SK-N-MC (cell line): ENCODE measurements at regions not wholly inside any gene's neighbourhood (a gene's known extent, or its start where the extent isn't known, plus 50 kb on each side); places are given as distances from the start of the nearest gene placed in this dataset.
"Not testable (repeated sequence)": the region's sequence is repeated elsewhere in the genome, so short reads cannot be mapped to it uniquely, and the experiment has no call there.

ENCODE experiments used
- DNase-seq: peaks from one replicate; pipeline ENCODE4 v3.0.0-alpha.2; 2011; ENCODE audit warnings: low read depth, low spot score
- H3K27ac ChIP-seq: fragments of 200-600 bp; sonication (generic); 2 replicates; pipeline ENCODE4 v1.5.1; 2016; ENCODE audit warnings: mixed run types
- H3K36me3 ChIP-seq: fragments of 200-600 bp; sonication (generic); 2 replicates; pipeline ENCODE4 v1.6.1; 2017; ENCODE audit warnings: antibody characterized with exemption, low read length, mixed read lengths; ENCODE audit not compliant: insufficient read depth
- H3K4me3 ChIP-seq: fragments of 200-600 bp; sonication (generic); 2 replicates; pipeline ENCODE4 v1.5.1; 2016
- H3K9ac ChIP-seq: fragments of 200-600 bp; sonication (generic); 2 replicates; pipeline ENCODE4 v1.8.0; 2017; ENCODE audit warnings: mixed run types, mixed read lengths; ENCODE audit not compliant: insufficient read length
- H3K9me3 ChIP-seq: fragments of 200-600 bp; sonication (generic); 2 replicates; pipeline ENCODE4 v1.6.1; 2017; ENCODE audit warnings: low read depth, mild to moderate bottlenecking, antibody characterized with exemption, low read length, moderate library complexity, mixed read lengths
- EZH2 ChIP-seq: fragments of 200-600 bp; sonication (generic); IDR thresholded peaks from one replicate; pipeline ENCODE4 v1.6.1; 2017; ENCODE audit warnings: antibody characterized with exemption
- FOXP2 ChIP-seq: optimal IDR thresholded peaks from 2 replicates; pipeline ENCODE3; 2011; ENCODE audit warnings: mild to moderate bottlenecking, moderate library complexity; ENCODE audit not compliant: insufficient read depth; ENCODE audit errors: extremely low read length, control extremely low read depth
- POLR2AphosphoS5 ChIP-seq: IDR thresholded peaks from 2 replicates; pipeline ENCODE4 v1.6.1; 2012; ENCODE audit warnings: mild to moderate bottlenecking, low read depth, low read length, borderline replicate concordance

DNA sequence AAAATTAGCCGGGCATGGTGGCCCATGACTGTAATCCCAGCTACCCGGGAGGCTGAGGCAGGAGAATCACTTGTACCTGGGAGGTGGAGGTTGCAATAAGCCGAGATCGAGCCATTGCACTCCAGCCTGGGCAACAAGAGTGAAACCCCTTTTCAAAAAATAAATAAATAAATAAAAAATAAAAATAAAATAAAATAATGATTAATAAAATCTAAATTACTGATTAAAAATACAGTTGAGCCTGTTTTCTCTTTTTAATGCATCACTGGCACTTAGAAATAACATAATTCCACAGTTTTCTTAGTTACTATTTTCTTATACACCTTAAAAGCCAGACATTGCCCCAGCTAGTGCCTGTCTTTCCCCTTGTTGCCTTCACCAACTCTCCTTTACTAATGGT lies 922.8 kb upstream of the GJE1 start:
- TF ChIP-seq EZH2, result no peak
- no peak for TF ChIP-seq POLR2AphosphoS5
- no peak for TF ChIP-seq FOXP2
- Histone ChIP-seq H3K36me3 (no peaks in the 10 kb centered on the region), H3K4me3 (no peak overlapping the region), H3K9me3 (no peaks in the 10 kb centered on the region), H3K27ac (no peak overlapping the region), H3K9ac (no peak overlapping the region)
- no peak for DNase-seq

DNA sequence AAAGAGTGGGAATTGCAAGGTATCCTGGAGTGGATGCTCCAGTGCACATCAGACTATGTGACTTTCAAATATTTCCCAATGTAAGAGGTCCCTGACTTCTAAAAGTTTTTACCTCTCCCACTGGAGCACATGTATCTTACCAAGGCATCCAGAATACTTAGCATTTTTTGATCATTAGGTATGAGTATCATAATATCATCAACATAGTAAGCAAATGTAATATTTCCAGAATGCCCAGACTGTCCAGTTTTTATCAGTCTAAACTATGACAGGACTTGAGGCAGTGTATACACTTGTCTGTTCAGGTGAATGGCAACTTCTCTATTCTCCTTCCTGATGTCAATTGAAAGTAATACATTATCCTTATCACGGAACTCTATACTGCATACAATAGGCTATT lies 924.6 kb upstream of the GJE1 start:
- Histone ChIP-seq H3K9ac (no peak overlapping the region), H3K36me3 (no peaks in the 10 kb centered on the region), H3K27ac (no peak overlapping the region), H3K4me3 (no peak overlapping the region), H3K9me3 (no peaks in the 10 kb centered on the region)
- DNase-seq, result no peak
- TF ChIP-seq POLR2AphosphoS5 (no peak), EZH2 (no peak), FOXP2 (no peak)

DNA sequence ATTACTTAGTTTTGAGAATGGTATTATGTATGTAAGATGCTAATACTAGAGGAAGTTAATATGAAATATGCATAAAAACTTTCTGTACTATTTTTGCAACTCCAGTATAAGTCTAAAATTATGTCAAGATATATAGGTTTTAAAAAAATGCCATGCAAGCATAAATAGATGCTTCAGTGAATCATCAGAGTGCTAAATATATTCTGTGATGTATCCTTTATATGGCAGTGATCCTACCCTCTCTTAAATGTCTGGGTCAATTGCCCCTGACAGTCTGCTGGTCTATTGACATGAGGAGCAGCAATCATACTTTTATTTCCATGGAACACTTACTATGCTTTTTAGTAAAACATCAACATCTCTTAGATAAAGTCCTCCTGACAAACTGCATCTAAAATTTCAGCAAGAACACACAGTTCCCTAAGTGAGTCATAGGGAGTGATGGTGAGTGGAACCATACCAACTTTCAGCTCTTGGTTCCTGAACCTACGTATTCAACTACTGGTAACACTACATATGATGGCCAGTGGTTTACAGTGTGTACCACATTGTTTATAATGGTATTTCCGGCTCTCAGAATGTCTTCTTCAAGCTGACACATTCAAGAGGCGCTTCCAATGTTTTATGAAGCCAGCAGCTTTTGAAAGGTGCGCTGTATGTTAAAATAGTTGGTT lies 928.7 kb upstream of the GJE1 start:
- Histone ChIP-seq H3K36me3 (no peaks in the 10 kb centered on the region), H3K9me3 (no peaks in the 10 kb centered on the region), H3K9ac (no peak overlapping the region), H3K27ac (no peak overlapping the region), H3K4me3 (no peak overlapping the region)
- TF ChIP-seq EZH2, result no peak
- no peak for TF ChIP-seq FOXP2
- TF ChIP-seq POLR2AphosphoS5, result no peak
- DNase-seq, result no peak

DNA sequence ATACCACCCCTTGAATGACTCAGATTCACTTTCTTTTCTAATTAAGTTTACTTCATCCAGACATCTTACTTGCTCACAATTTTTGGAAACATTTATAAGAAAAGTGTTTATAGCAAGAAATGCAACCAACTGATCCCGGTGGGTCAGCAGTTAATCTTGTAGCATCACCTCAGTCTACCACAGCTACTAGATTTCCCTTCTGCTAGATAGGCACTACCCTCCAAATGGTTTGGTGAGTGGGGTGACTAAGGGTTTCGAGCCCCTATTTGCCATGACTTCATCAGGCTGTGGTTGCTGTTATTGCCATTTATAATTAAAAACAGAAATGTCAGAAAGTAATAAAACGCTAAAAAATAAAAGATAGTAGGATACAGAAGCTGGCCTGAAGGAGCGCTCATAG lies 930.1 kb upstream of the GJE1 start:
- no peak for DNase-seq
- Histone ChIP-seq H3K27ac (no peak overlapping the region), H3K4me3 (no peak overlapping the region), H3K9ac (no peak overlapping the region), H3K36me3 (no peaks in the 10 kb centered on the region), H3K9me3 (no peaks in the 10 kb centered on the region)
- TF ChIP-seq FOXP2 (no peak), POLR2AphosphoS5 (no peak), EZH2 (no peak)

DNA sequence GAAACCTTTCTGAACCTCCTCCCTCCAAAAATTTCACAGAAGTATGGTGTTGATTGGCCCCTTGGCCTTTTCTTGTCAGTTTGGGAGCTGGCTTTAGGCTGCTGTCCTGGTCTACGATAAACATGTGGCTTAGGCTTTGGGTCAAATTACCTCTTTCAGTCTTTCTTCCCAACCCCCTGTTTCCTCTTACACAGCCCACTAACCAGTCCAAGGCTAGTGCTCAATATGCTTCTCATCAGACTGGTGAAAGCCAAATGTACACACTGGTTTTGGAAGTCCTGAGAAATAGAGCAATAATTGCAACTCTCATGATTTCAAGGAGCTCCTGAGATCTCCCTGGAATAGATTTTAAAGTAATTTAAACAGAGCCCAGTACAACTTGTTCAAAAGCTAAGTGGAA lies 933.7 kb upstream of the GJE1 start:
- no peak for DNase-seq
- Histone ChIP-seq H3K27ac (no peak overlapping the region), H3K4me3 (no peak overlapping the region), H3K9me3 (no peaks in the 10 kb centered on the region), H3K36me3 (no peaks in the 10 kb centered on the region), H3K9ac (no peak overlapping the region)
- TF ChIP-seq FOXP2, result no peak
- no peak for TF ChIP-seq EZH2
- TF ChIP-seq POLR2AphosphoS5, result no peak

DNA sequence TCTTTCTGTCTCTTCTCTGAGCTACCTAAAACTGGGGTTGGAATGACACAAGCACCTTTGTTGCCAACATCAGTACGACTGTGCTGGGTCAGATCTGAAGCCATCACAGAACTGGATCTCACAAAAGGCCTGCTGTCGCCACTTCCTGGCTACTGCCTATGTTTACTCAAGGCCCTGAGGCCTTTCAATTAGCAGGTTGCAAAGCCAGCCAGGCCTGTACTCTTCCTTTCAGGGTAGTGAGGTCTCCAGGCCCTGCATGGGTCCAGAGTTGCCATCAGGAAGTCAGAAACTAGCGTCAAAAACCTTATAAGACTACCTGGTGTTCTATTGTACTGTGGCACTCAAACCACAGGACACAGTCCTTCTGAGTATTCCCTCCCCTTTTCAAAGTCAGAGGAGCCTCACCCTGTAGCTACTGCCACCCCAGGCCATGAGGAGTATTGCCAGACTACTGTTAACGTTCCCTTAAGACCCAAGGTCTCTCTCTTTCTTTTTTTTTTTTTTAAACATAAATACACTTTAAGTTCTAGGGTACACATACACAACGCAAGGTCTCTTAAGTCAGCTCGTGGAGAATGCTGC lies 937.4 kb upstream of the GJE1 start:
- no peak overlapping the region for H3K4me3 ChIP-seq
- peaks cover 3% of the 10 kb centered on the region; the same call in 1 of the 2 replicates for H3K9me3 ChIP-seq
- no peaks in the 10 kb centered on the region for H3K36me3 ChIP-seq
- H3K9ac ChIP-seq, result no peak overlapping the region
- no peak for DNase-seq
- no peak overlapping the region for H3K27ac ChIP-seq
- TF ChIP-seq POLR2AphosphoS5 (no peak), EZH2 (no peak), FOXP2 (no peak)

DNA sequence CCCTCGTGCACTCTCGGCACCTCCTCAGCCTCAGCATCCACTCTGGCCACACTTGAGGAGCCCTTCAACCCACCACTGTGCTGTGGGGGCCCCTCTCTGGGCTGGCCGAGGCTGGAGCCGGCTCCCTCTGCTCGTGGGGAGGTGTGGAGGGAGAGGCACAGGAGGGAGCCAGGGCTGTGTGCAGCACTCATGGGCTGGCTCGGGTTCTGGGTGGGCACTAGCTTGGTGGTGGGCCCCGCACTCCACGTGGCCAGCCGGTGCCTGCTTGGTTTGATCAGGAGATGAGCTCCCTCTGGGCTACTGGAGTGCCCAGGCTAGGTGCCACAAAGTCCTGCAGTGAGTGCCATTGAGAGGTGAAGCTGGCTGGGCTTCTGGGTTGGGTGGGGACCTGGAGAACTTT lies 949.4 kb upstream of the GJE1 start:
- H3K36me3 ChIP-seq, result no peaks in the 10 kb centered on the region
- H3K9me3 ChIP-seq, result no peaks in the 10 kb centered on the region; the same call in 1 of the 2 replicates
- H3K27ac ChIP-seq, result no peak overlapping the region
- H3K4me3 ChIP-seq, result no peak overlapping the region
- no peak for DNase-seq
- H3K9ac ChIP-seq, result no peak overlapping the region
- no peak for TF ChIP-seq FOXP2
- TF ChIP-seq EZH2, result no peak
- no peak for TF ChIP-seq POLR2AphosphoS5

DNA sequence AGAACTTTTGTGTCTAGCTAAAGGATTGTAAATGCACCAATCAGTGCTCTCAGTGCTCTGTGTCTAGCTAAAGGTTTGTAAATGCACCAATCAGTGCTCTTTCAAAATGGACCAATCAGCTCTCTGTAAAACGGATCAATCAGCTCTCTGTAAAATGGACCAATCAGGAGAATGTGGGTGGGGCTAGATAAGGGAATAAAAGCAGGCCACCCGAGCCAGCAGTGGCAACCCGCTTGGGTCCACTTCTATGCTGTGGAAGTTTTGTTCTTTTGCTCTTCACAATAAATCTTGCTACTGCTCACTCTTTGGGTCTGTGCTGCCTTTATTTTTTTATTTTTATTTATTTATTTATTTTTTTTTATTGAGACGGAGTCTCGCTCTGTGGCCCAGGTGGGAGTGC lies 957.3 kb upstream of the GJE1 start:
- DNase-seq, H3K9me3 ChIP-seq, H3K36me3 ChIP-seq, H3K27ac ChIP-seq, H3K4me3 ChIP-seq, H3K9ac ChIP-seq: not testable (repeated sequence)

DNA sequence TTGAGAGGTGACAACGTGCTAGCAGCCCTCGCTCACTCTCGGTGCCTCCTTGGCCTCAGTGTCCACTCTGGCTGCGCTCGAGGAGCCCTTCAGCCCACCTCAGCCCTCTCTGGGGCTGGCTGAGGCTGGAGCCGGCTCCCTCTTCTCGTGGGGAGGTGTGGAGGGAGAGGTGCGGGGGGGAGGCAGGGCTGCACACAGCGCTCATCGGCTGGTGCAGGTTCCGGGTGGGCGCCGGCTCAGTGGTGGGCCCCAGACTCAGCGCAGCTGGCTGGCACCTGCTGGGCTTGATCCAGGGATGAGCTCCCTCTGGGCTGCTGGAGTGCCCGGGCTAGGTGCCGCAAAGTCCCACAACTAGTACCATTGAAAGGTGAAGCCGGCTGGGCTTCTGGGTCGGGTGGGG lies 957.8 kb upstream of the GJE1 start:
- H3K36me3 ChIP-seq, result no peaks in the 10 kb centered on the region
- H3K9ac ChIP-seq, result no peak overlapping the region
- H3K4me3 ChIP-seq, result no peak overlapping the region
- no peaks in the 10 kb centered on the region for H3K9me3 ChIP-seq
- DNase-seq, result no peak
- no peak for TF ChIP-seq FOXP2
- no peak for TF ChIP-seq EZH2
- no peak for TF ChIP-seq POLR2AphosphoS5
- no peak overlapping the region for H3K27ac ChIP-seq
